HG03280 (cell line): ENCODE measurements at regions not wholly inside any gene's neighbourhood (a gene's known extent, or its start where the extent isn't known, plus 50 kb on each side); places are given as distances from the start of the nearest gene placed in this dataset.
"Not testable (repeated sequence)": the region's sequence is repeated elsewhere in the genome, so short reads cannot be mapped to it uniquely, and the experiment has no call there.

ENCODE experiments used
- ATAC-seq: cut with Tn5 transposase; IDR thresholded peaks from one replicate; pipeline ENCODE4 v1.9.1; 2021; ENCODE audit warnings: mild to moderate bottlenecking, moderate library complexity; ENCODE audit not compliant: unreplicated experiment

DNA sequence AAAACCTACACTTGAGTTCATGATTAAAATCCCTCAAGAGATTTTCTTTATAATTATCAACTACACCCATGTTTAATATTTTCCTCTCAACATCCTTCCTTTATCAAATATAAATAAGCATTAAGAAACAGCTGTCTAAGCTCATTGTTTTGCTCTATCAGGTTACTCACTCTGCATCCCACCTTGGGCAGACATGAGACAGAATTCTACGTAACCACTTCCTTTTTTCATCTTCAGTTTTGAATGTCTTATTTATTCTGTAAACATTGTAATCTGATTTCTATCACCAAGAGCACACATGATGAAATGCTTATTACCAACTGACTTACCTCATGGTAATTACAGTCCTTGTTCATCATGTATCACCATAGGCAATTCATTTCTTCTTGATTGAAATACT is 1256.6 kb upstream of the ATXN8OS start:
- ATAC-seq = no peak

- no peak for ATAC-seq
These were observed 1257.5 kb upstream of the ATXN8OS start for GRCh38 chr13:68850160-68850559.

- no peak for ATAC-seq
These were observed 1261.0 kb upstream of the ATXN8OS start for GRCh38 chr13:68846663-68847062.

DNA sequence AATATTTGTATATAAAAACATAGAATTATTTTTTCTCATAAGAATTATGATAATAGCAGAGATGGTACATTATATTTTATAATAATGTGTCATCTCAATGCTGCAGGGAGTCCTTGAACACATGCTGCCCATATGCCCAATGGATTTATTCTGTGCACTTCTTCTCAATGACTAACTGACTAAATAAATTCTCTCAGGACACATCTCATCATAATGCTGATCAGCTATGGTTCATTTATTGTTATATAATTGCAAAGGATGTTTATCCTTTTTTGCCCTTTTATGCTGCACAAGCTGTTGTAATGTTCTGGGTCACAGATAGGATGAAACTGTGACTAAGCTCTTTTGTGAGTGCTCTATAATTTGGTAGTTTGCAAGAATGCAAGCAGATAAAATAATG is 1273.3 kb upstream of the ATXN8OS start:
- no peak for ATAC-seq

DNA sequence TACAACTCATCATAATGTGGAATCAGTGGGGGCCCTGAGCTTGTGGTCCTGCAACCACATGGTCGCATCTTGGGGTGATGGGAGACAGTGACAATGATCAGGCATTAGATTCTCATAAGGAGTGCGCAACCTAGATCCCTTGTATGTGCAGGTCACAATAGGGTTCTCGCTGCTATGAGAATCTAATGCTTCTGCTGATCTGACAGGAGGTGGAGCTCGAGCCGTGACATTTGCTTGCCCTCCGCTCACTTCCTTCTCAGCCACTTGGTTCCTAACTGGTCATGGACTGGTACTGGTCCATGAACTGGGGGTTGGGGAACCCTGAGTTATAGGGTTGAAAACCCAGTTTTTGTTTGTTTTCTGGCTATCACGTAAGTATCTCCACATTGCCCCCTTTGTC is 1290.9 kb upstream of the ATXN8OS start:
- no peak for ATAC-seq

GRCh38 chr13:68813180-68813796 is 1294.3 kb upstream of the ATXN8OS start:
- no peak for ATAC-seq

DNA sequence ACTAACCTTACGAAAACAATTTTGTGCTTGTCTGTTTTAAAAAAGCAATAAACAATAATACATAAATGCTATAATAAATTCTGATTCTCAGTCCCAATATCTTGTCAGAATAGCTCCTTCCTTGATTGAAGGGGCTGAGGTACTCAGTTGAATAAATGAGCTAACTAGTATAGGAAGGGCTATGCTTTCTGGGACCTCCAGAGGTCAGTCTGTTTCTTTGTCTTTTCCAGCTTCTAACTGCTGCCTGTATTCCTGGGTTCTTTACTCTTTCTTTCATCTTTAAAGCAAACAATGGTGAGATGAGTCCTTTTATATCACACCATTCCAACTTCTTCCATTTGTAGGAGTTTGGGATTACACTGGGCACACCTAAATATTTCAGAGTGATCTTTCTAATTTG is 1297.0 kb upstream of the ATXN8OS start:
- ATAC-seq = no peak

DNA sequence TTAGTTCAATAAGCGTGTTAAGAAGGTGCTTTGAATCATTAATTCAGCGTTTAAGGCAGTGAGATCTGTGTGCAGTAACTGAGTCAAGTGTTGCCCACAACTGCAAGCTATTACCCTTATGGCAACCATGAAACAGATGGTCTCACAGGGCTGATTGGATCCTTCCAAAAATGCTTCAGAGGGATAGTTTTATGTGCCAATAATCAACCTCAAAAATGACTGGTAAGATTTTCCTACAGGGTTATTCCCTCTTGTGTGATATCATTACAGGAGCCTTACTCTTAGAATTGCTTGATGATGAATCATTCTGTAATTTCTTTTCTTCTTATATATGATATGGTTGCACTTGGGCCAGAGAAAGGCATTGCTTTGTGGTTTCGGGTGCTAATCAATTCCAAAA is 1299.2 kb upstream of the ATXN8OS start:
- no peak for ATAC-seq

DNA sequence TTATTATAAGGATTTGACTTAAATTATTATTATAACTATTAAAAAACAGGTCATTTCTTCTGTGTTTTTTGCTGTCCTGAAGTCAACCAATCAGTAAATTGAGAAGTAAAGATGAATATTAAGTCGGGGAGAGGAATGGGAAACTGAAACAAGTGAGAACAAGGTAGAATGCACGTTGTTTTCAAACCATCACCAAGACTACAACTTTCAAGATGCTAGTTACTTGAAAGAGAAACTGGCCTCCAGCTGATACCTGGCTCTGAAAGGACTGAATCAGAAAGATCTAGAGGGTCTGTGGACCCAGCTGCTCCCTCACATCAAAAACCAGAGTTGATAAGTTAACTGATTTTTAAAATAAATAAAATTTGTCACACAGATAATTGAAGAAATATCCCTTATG is 1301.5 kb upstream of the ATXN8OS start:
- no peak for ATAC-seq

- ATAC-seq = no peak
These were observed 1323.4 kb upstream of the ATXN8OS start for GRCh38 chr13:68784275-68784674.

- ATAC-seq = no peak
These were observed 1348.0 kb upstream of the ATXN8OS start for GRCh38 chr13:68759617-68760016.

DNA sequence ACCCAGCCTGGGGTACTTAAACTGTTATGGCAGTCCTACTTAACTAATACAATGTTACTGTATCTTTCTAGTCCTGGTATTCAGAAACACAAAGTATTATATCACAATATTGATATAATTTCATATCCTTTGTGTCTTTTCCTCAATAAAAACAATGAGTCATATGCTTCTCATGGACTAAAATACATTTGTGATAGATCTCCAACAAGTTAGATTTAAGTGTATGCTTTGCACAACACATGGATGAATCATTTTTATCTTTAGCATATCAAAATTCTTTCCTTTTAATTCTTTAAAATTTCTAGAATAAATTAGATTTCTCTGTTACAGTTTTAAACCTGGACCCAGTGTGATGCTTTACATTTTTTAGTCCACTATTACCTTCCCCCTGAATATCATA is 1357.8 kb upstream of the ATXN8OS start:
- ATAC-seq = no peak

DNA sequence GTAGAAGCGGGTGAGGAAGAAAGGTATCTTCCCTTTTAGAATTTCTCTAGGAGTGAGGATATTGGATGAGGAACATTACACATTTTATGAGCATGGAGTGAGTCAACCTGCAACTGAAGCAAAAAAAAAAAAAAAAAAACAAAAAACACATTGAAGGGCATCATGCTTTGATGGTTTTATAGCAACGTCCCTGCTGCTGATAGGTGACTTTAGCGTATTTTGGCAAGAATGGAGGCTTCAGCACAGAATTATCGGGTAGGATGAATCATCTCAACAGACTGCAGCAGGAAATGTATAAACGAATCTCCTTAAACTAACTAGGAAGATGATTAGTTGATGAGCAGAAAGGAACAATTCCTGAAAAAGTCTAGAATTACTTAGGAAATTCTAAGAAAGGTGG is 1359.6 kb upstream of the ATXN8OS start:
- ATAC-seq = no peak

- ATAC-seq = no peak
These were observed 1362.1 kb upstream of the ATXN8OS start for GRCh38 chr13:68745502-68745901.

GRCh38 chr13:68736961-68737360 is 1370.7 kb upstream of the ATXN8OS start:
- ATAC-seq = no peak

- ATAC-seq = no peak
These were observed 1379.8 kb upstream of the ATXN8OS start for GRCh38 chr13:68727798-68728197.

GRCh38 chr13:68727165-68727564 is 1380.5 kb upstream of the ATXN8OS start:
- ATAC-seq = no peak

DNA sequence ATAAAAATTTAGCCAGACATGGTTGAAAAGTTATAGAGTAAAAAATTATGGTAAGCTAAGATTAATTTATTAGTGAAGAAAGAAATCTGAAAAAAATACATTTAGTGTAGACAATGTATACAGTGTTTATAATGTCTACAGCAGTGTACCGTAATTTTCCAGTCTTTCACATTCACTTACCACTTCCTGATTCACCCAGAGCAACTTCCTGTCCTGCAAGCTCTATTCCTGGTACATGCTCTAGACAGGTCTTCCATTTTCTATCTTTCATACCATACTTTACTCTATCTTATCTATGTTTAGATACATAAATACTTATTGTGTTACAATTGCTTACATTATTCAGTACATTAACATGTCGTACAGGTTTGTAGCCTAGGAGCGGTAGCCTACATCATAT is 1387.8 kb upstream of the ATXN8OS start:
- no peak for ATAC-seq

DNA sequence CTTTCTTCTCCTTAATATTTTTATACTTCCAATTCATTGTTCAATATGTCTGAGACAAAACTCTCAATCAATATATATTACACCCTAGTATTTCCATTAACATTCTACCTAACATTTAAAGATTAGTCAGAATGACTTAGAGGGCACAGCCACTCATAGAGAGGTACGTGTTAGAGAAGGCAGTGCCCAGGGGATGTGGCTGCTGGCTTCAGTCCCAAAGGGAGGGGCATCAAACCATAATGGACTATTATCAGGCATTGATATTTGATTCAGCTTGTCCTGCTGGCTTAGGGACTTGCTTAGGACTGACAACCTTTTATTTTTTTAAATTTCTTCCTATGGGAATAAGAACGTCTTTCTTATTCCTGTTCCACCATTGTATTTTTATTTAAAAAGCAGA is 1392.0 kb upstream of the ATXN8OS start:
- no peak for ATAC-seq

DNA sequence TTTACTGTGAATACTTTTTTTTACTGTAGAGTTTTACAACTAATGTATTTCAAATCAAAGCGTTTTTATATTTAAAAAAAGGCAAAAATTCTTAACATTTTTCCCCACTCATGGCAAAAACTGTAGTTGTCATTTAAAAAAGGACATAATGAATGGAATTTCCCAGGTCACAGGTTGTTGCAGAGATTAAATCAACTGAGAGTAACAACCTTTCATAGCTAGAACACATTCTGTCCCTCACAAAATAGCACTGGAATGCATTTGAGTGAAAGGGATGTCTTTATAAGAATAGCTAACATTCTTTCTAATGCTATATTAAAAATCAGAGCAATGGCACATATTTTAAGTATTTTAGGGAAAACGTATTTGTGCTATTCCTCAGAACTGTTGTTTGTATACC is 1393.3 kb upstream of the ATXN8OS start:
- no peak for ATAC-seq

GRCh38 chr13:68713394-68713793 is 1394.2 kb upstream of the ATXN8OS start:
- ATAC-seq = no peak

DNA sequence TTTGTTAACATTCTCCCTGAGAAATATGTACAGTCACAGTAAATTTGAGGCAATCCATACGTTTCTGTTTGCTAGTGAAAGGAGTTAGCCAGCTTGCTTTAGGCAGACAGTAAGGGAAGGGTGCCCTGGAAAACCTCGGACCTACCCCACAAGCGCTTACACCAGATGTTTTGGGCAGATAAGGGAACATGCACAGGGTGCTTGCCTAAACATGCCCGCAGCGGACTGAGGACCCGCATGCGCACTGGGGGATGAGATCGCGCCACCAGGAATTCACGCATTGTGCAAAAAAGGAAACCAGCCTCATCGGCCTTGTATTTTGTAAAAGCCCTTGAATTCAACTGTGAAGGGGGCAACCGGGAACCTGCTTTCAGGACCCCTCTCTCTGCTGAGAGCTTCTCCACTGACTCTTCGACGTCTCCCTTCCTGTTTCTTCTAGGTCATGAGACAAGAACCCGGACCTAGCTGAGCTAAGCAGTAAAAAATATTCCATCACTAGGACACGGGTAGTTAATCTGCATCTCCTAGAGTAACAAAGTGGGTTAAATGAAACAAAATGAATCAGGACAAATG is 1399.2 kb upstream of the ATXN8OS start:
- ATAC-seq = no peak

GRCh38 chr13:68706044-68706443 is 1401.6 kb upstream of the ATXN8OS start:
- ATAC-seq = not testable (repeated sequence)
